SK-N-SH treated with all-trans-retinoic acid at 6 μM for 48 hours (cell line): ENCODE measurements at regions not wholly inside any gene's neighbourhood (a gene's known extent, or its start where the extent isn't known, plus 50 kb on each side); places are given as distances from the start of the nearest gene placed in this dataset.

Experiments used
- ATAC-seq: fragments of 200-7000 bp; cut with Tn5 transposase; 3 replicates; pipeline ENCODE4 v1.9.1; 2020; ENCODE audit warnings: mild to moderate bottlenecking, moderate library complexity
- ARNTL ChIP-seq: fragments of 450-650 bp; formaldehyde crosslinking; IDR thresholded peaks from 2 replicates; pipeline ENCODE4 v1.5.0; 2020; ENCODE audit warnings: low read depth, mild to moderate bottlenecking, moderate library complexity, borderline replicate concordance
- CSRNP3 ChIP-seq: fragments of 250-450 bp; sonication (Bioruptor Pico); IDR thresholded peaks from 2 replicates; pipeline ENCODE4 v1.5.1; 2021; ENCODE audit warnings: mild to moderate bottlenecking, moderate library complexity
- ESRRG ChIP-seq: fragments of 250-450 bp; sonication (Bioruptor Pico); IDR thresholded peaks from 2 replicates; pipeline ENCODE4 v1.6.1; 2021; ENCODE audit warnings: mild to moderate bottlenecking
- OSR1 ChIP-seq: fragments of 250-450 bp; sonication (Bioruptor Pico); IDR thresholded peaks from 2 replicates; pipeline ENCODE4 v1.8.0; 2022; ENCODE audit warnings: moderate library complexity, mild to moderate bottlenecking, inconsistent platforms
- PPARA ChIP-seq: fragments of 250-450 bp; sonication (Bioruptor Pico); IDR thresholded peaks from 2 replicates; pipeline ENCODE4 v1.5.0; 2020; ENCODE audit warnings: mild to moderate bottlenecking, borderline replicate concordance
- TCF4 ChIP-seq: fragments of 250-450 bp; sonication (Bioruptor Pico); IDR thresholded peaks from 2 replicates; pipeline ENCODE4 v1.8.0; 2021; ENCODE audit warnings: mild to moderate bottlenecking, moderate library complexity, borderline replicate concordance
- TOX ChIP-seq: fragments of 250-450 bp; sonication (Bioruptor Pico); IDR thresholded peaks from 2 replicates; pipeline ENCODE4 v1.8.0; 2021; ENCODE audit warnings: mild to moderate bottlenecking, moderate library complexity, borderline replicate concordance
- ZNF565 ChIP-seq: fragments of 450-650 bp; formaldehyde crosslinking; conservative IDR thresholded peaks from 2 replicates; pipeline ENCODE4 v1.5.0; 2020; ENCODE audit warnings: low read depth, mild to moderate bottlenecking, moderate library complexity
- ZNF70 ChIP-seq: fragments of 450-650 bp; formaldehyde crosslinking; IDR thresholded peaks from 2 replicates; pipeline ENCODE4 v1.5.0; 2020; ENCODE audit warnings: mild to moderate bottlenecking, moderate library complexity

GRCh38 chr12:47025798-47026197, 53.6 kb upstream of the PCED1B start (continued):
- TF ChIP-seq CSRNP3 (no peak), ZNF70 (CRISPR knock-in tag) (no peak)

- TF ChIP-seq ZNF565 (no peak), TCF4 (CRISPR knock-in tag) (no peak), OSR1 (CRISPR knock-in tag) (no peak), PPARA (no peak), ESRRG (CRISPR knock-in tag) (no peak), ARNTL (no peak), TOX (CRISPR knock-in tag) (no peak)
- no peak for ATAC-seq
Observed at GRCh38 chr12:47026291-47026690, 53.1 kb upstream of the PCED1B start.
